GM12878 (cell line): ENCODE measurements at regions not wholly inside any gene's neighbourhood (a gene's known extent, or its start where the extent isn't known, plus 50 kb on each side); places are given as distances from the start of the nearest gene placed in this dataset.

ENCODE experiments used
- ATAC-seq: fragments of 200-7000 bp; cut with Tn5 transposase; 3 replicates; pipeline ENCODE4 v1.9.1; 2020; ENCODE audit warnings: mild to moderate bottlenecking, moderate library complexity
- BruUV-seq: library from RNA; stranded (reverse); fragments of 400-500 nt; replicated peaks from 2 replicates; lab custom pipeline; 2021; lab: Mats Ljungman, UMichigan
- CTCF ChIA-PET: fragments of 300-600 bp; sonication (Branson Sonifier 250); formaldehyde crosslinking; extraction: SDS; loops from one replicate; lab custom pipeline; 2021; ENCODE audit warnings: inconsistent platforms; lab: Yijun Ruan, JAX
- POLR2A ChIA-PET: fragments of 350-600 bp; formaldehyde crosslinking; extraction: SDS; loops from one replicate; lab custom pipeline; 2021; ENCODE audit warnings: inconsistent platforms; lab: Charles Lee
- RAD21 ChIA-PET: fragments of 300-600 bp; sonication (Branson Sonifier 250); formaldehyde crosslinking; loops from one replicate; lab custom pipeline; 2023; ENCODE audit warnings: antibody characterized with exemption; ENCODE audit not compliant: unreplicated experiment; lab: Charles Lee
- SMC1A ChIA-PET: fragments of 300-600 bp; sonication (Branson Sonifier 250); formaldehyde crosslinking; loops from one replicate; lab custom pipeline; 2023; ENCODE audit not compliant: unreplicated experiment, uncharacterized antibody; lab: Charles Lee
- DNase-seq: peaks from one replicate; pipeline ENCODE4 v3.0.0-alpha.2; 2011; ENCODE audit warnings: low read depth, low spot score
- FAIRE-seq: peaks from 3 replicates; lab custom pipeline; 2011; peaks lifted over from hg19 to GRCh38; lab: Jason Lieb, UNC
- H2AFZ ChIP-seq: 2 replicates; pipeline ENCODE4 v1.6.0; 2011; ENCODE audit warnings: low read depth, low read length, control low read depth; ENCODE audit not compliant: control insufficient read depth
- H3K27ac ChIP-seq: 2 replicates; pipeline ENCODE4 v1.5.1; 2011; ENCODE audit warnings: control low read depth; ENCODE audit not compliant: control insufficient read depth, insufficient read depth
- H3K27me3 ChIP-seq, 2 experiments: replicated peaks in 1 of 2; 2 replicates each; pipeline versions ENCODE4 v1.6.0 to v1.6.1; 2011; ENCODE audit warnings: low read length in 1 of 2; ENCODE audit not compliant: control insufficient read depth in 2 of 2, insufficient read depth in 2 of 2
- H3K36me3 ChIP-seq, 2 experiments: 2 replicates each; pipeline ENCODE4 v1.5.1; 2011; ENCODE audit warnings: low read length in 1 of 2; ENCODE audit not compliant: control insufficient read depth in 2 of 2, insufficient read depth in 2 of 2
- H3K4me1 ChIP-seq: 2 replicates; pipeline ENCODE4 v1.6.1; 2011; ENCODE audit warnings: mild to moderate bottlenecking, low read length, moderate library complexity, mixed read lengths; ENCODE audit not compliant: control insufficient read depth, insufficient read depth
- H3K4me2 ChIP-seq: 2 replicates; pipeline ENCODE4 v1.6.0; 2011; ENCODE audit warnings: control low read depth; ENCODE audit not compliant: control insufficient read depth, insufficient read depth
- H3K4me3 ChIP-seq: fragments of 200-600 bp; sonication (generic); 2 replicates; pipeline ENCODE4 v1.5.1; 2016
- H3K79me2 ChIP-seq: 2 replicates; pipeline ENCODE4 v1.6.0; 2011; ENCODE audit warnings: low read length; ENCODE audit not compliant: control insufficient read depth, insufficient read depth
- H3K9ac ChIP-seq: 2 replicates; pipeline ENCODE4 v1.8.0; 2011; ENCODE audit warnings: low read length, control low read depth, mixed read lengths; ENCODE audit not compliant: control insufficient read depth, insufficient read depth
- H3K9me3 ChIP-seq: replicated peaks from 3 replicates; pipeline ENCODE4 v1.5.1; 2011; ENCODE audit warnings: mild to moderate bottlenecking, low read length; ENCODE audit not compliant: control insufficient read depth, insufficient read depth
- H4K20me1 ChIP-seq: 2 replicates; pipeline ENCODE4 v1.6.0; 2011; ENCODE audit not compliant: control insufficient read depth, insufficient read depth
- ATF2 ChIP-seq: IDR thresholded peaks from 2 replicates; pipeline ENCODE4 v1.6.1; 2012; ENCODE audit warnings: low read length, inconsistent platforms
- CREB1 ChIP-seq: IDR thresholded peaks from 2 replicates; pipeline ENCODE4 v1.6.1; 2012; ENCODE audit warnings: low read depth, mild to moderate bottlenecking, inconsistent platforms
- CTCF ChIP-seq, 3 experiments: IDR thresholded peaks in 2 of 3; conservative IDR thresholded peaks in 1 of 3; 2 replicates each; pipeline ENCODE4 v1.5.1; 2011; ENCODE audit warnings: low read depth in 3 of 3, low read length in 3 of 3, mild to moderate bottlenecking in 3 of 3, control low read depth in 2 of 3, moderate library complexity in 2 of 3, inconsistent platforms in 1 of 3, mixed read lengths in 1 of 3; ENCODE audit not compliant: control insufficient read depth in 2 of 3, insufficient read depth in 1 of 3; ENCODE audit errors: extremely low read depth in 1 of 3
- LARP7 ChIP-seq: fragments of 450-650 bp; IDR thresholded peaks from 2 replicates; pipeline ENCODE4 v1.6.1; 2017; ENCODE audit warnings: mild to moderate bottlenecking
- NFYB ChIP-seq: IDR thresholded peaks from 2 replicates; pipeline ENCODE4 v1.6.1; 2011; ENCODE audit warnings: low read depth, mild to moderate bottlenecking, low read length, improper control_type of control experiment, moderate library complexity; ENCODE audit not compliant: insufficient read depth
- POLR2AphosphoS2 ChIP-seq: IDR thresholded peaks from 2 replicates; pipeline ENCODE4 v1.6.1; 2011; ENCODE audit warnings: low read depth, mild to moderate bottlenecking, low read length, improper control_type of control experiment, moderate library complexity
- SREBF2 ChIP-seq: IDR thresholded peaks from 2 replicates; pipeline ENCODE4 v1.6.1; 2012; ENCODE audit warnings: mild to moderate bottlenecking, low read length
- STAT1 ChIP-seq: fragments of 450-650 bp; conservative IDR thresholded peaks from 2 replicates; pipeline ENCODE4 v1.6.1; 2014; ENCODE audit warnings: antibody characterized with exemption, mild to moderate bottlenecking
- SUZ12 ChIP-seq: fragments of 200-600 bp; sonication (generic); IDR thresholded peaks from one replicate; pipeline ENCODE4 v1.6.1; 2018; ENCODE audit warnings: antibody characterized with exemption, mild to moderate bottlenecking; ENCODE audit not compliant: unreplicated experiment
- YBX1 ChIP-seq: fragments of 450-650 bp; IDR thresholded peaks from 2 replicates; pipeline ENCODE4 v1.6.1; 2016; ENCODE audit warnings: antibody characterized with exemption
- YY1 ChIP-seq: IDR thresholded peaks from 2 replicates; pipeline ENCODE4 v1.6.1; 2011; ENCODE audit warnings: low read depth, mild to moderate bottlenecking, low read length
- ZBTB33 ChIP-seq: fragments of 450-650 bp; IDR thresholded peaks from 2 replicates; pipeline ENCODE4 v1.6.1; 2017; ENCODE audit warnings: mild to moderate bottlenecking
- ZNF592 ChIP-seq: fragments of 450-650 bp; IDR thresholded peaks from 2 replicates; pipeline ENCODE4 v1.6.1; 2017; ENCODE audit warnings: mild to moderate bottlenecking, moderate library complexity
- ZZZ3 ChIP-seq: IDR thresholded peaks from 2 replicates; pipeline ENCODE4 v1.6.1; 2011; ENCODE audit warnings: low read depth; ENCODE audit not compliant: control insufficient read depth, insufficient read length
- WGBS: methylation state at CpG from one replicate; pipeline ENCODE4 v1.1.6; 2016; ENCODE audit warnings: low lambda C conversion rate; ENCODE audit not compliant: insufficient replicate concordance, insufficient coverage; ENCODE audit errors: missing lambda C conversion rate; 5-methylcytosine and 5-hydroxymethylcytosine counted together
- in situ Hi-C: fragments of 300-500 bp; cut with MboI; formaldehyde crosslinking; loops from 9 replicates; pipeline ENCODE4 v1.14.3; 2018; ENCODE audit warnings: mixed read lengths
- intact Hi-C: fragments of 100-400 bp; cut with micrococcal nuclease; formaldehyde crosslinking; loops from one replicate; pipeline ENCODE4 v1.14.2; 2022; ENCODE audit not compliant: unreplicated experiment

- FAIRE-seq = no peak
- H3K4me3 ChIP-seq = no peak overlapping the region
- POLR2A ChIA-PET = no interaction called here
- H3K79me2 ChIP-seq = no peaks in the 10 kb centered on the region
- no peak for ATAC-seq
- DNase-seq = no peak
- H3K27ac ChIP-seq = no peak overlapping the region
- in situ Hi-C loops = no loop called here
- H3K9ac ChIP-seq = no peak overlapping the region
- intact Hi-C loops = no loop called here
- SMC1A ChIA-PET = no interaction called here
- no peaks in the 10 kb centered on the region for H3K9me3 ChIP-seq
- H4K20me1 ChIP-seq = no peaks in the 10 kb centered on the region
- H3K4me1 ChIP-seq = no peaks in the 10 kb centered on the region
- RAD21 ChIA-PET = no interaction called here
- no peaks in the 10 kb centered on the region for H3K27me3 ChIP-seq
- WGBS = 20% methylated on average over 2 of the region's 2 CpGs
- BruUV-seq = no TSS peak
- H3K4me2 ChIP-seq = no peak overlapping the region
- TF ChIP-seq YBX1 = no peak
- no peak for TF ChIP-seq NFYB
- no peak for TF ChIP-seq ATF2
- TF ChIP-seq SUZ12 = no peak
- no peak for TF ChIP-seq STAT1
- TF ChIP-seq POLR2AphosphoS2 = no peak
- TF ChIP-seq ZBTB33 = no peak
- no peak for TF ChIP-seq LARP7
- no peak for TF ChIP-seq CTCF (IDR thresholded peaks at IDR 0.05 in 2 of 3, conservative IDR thresholded peaks at IDR 0.05 in 1 of 3; ENCODE audit: control insufficient read depth in 2 of 3, extremely low read depth in 1 of 3, insufficient read depth in 1 of 3, low read depth in 3 of 3, low read length in 3 of 3)
- no peak for TF ChIP-seq ZNF592
- TF ChIP-seq YY1 = no peak
- TF ChIP-seq SREBF2 = no peak
- no peak for TF ChIP-seq ZZZ3
- no peak for TF ChIP-seq CREB1
- H2AFZ ChIP-seq = no peak overlapping the region
- H3K36me3 ChIP-seq = no peaks in the 10 kb centered on the region
- CTCF ChIA-PET = interaction anchor here (0.7 kb wide), 1 partner anchor 280 kb away, joined by 3 read pairs; no protein-coding TSS in a partner anchor
Observed at GRCh38 chr4:24070117-24070516, 180.3 kb upstream of the PPARGC1A start.
